GM13976 (cell line): ENCODE measurements at regions not wholly inside any gene's neighbourhood (a gene's known extent, or its start where the extent isn't known, plus 50 kb on each side); places are given as distances from the start of the nearest gene placed in this dataset.

ENCODE experiments used
- DNase-seq: peaks from one replicate; pipeline ENCODE4 v3.0.0; 2012; ENCODE audit warnings: low spot score
- CTCF ChIP-seq: IDR thresholded peaks from 2 replicates; pipeline ENCODE4 v1.5.1; 2012; ENCODE audit warnings: borderline replicate concordance, mild to moderate bottlenecking; ENCODE audit not compliant: insufficient read depth; ENCODE audit errors: extremely low read depth, missing control alignments, control extremely low read depth
- in situ Hi-C: fragments of 300-500 bp; cut with MboI; formaldehyde crosslinking; loops from one replicate; pipeline ENCODE4 v1.12.0; 2022; ENCODE audit warnings: low sequenced_read_pairs, mixed read lengths, inconsistent platforms; ENCODE audit not compliant: unreplicated experiment

GRCh38 chr2:185335879-185336278 lies 402.7 kb upstream of the FSIP2 start:
- TF ChIP-seq CTCF: no peak
- DNase-seq: no peak
- in situ Hi-C loops: no loop called here

- in situ Hi-C loops: no loop called here
- no peak for DNase-seq
- no peak for TF ChIP-seq CTCF
Observed at GRCh38 chr2:185337033-185337432, 401.6 kb upstream of the FSIP2 start.

GRCh38 chr2:185338104-185338503 lies 400.5 kb upstream of the FSIP2 start:
- in situ Hi-C loops: no loop called here
- TF ChIP-seq CTCF: no peak
- no peak for DNase-seq

- in situ Hi-C loops: no loop called here
- no peak for DNase-seq
- TF ChIP-seq CTCF: no peak
Observed at GRCh38 chr2:185347445-185347844, 391.2 kb upstream of the FSIP2 start.

- no peak for DNase-seq
- in situ Hi-C loops: no loop called here
- no peak for TF ChIP-seq CTCF
Observed at GRCh38 chr2:185360776-185361175, 377.8 kb upstream of the FSIP2 start.

GRCh38 chr2:185372188-185372587 lies 366.4 kb upstream of the FSIP2 start:
- DNase-seq: no peak
- no peak for TF ChIP-seq CTCF
- in situ Hi-C loops: no loop called here

- no peak for DNase-seq
- in situ Hi-C loops: no loop called here
- TF ChIP-seq CTCF: no peak
Observed at GRCh38 chr2:185373229-185373628, 365.4 kb upstream of the FSIP2 start.
